IMR-90 (cell line): ENCODE measurements at regions not wholly inside any gene's neighbourhood (a gene's known extent, or its start where the extent isn't known, plus 50 kb on each side); places are given as distances from the start of the nearest gene placed in this dataset.
"Not testable (repeated sequence)": the region's sequence is repeated elsewhere in the genome, so short reads cannot be mapped to it uniquely, and the experiment has no call there.

ENCODE experiments used
- BHLHE40 ChIP-seq: fragments of 150-350 bp; IDR thresholded peaks from 2 replicates; pipeline ENCODE4 v1.6.1; 2016; ENCODE audit warnings: mild to moderate bottlenecking, low read depth, low read length
- CEBPB ChIP-seq: IDR thresholded peaks from 2 replicates; pipeline ENCODE4 v1.6.1; 2012; ENCODE audit warnings: low read depth, low read length, improper control_type of control experiment
- CHD1 ChIP-seq: IDR thresholded peaks from 2 replicates; pipeline ENCODE4 v1.6.1; 2012; ENCODE audit warnings: low read depth, low read length, improper control_type of control experiment
- CTCF ChIP-seq: conservative IDR thresholded peaks from 2 replicates; pipeline ENCODE4 v1.5.1; 2012; ENCODE audit warnings: mild to moderate bottlenecking, low read depth, low read length, improper control_type of control experiment
- MAFK ChIP-seq: IDR thresholded peaks from 2 replicates; pipeline ENCODE4 v1.6.1; 2012; ENCODE audit warnings: low read depth, low read length, improper control_type of control experiment
- MAZ ChIP-seq: IDR thresholded peaks from 2 replicates; pipeline ENCODE4 v1.6.1; 2012; ENCODE audit warnings: low read depth, mild to moderate bottlenecking, low read length, improper control_type of control experiment, moderate library complexity, borderline replicate concordance
- MXI1 ChIP-seq: IDR thresholded peaks from 2 replicates; pipeline ENCODE4 v1.6.1; 2012; ENCODE audit warnings: low read depth, mild to moderate bottlenecking, low read length, moderate library complexity, borderline replicate concordance
- POLR2A ChIP-seq: IDR thresholded peaks from 2 replicates; pipeline ENCODE4 v1.6.1; 2012; ENCODE audit warnings: mild to moderate bottlenecking, low read depth, low read length
- RAD21 ChIP-seq: IDR thresholded peaks from 2 replicates; pipeline ENCODE4 v1.6.1; 2012; ENCODE audit warnings: low read length, improper control_type of control experiment
- RFX5 ChIP-seq: IDR thresholded peaks from 2 replicates; pipeline ENCODE4 v1.8.0; 2012; ENCODE audit warnings: low read depth, mild to moderate bottlenecking, low read length, moderate library complexity
- SMC3 ChIP-seq: fragments of 150-350 bp; IDR thresholded peaks from 2 replicates; pipeline ENCODE4 v1.6.1; 2016; ENCODE audit warnings: low read depth, mild to moderate bottlenecking, antibody characterized with exemption, low read length, moderate library complexity
- TF ChIP-seq, protein P1 (sequence below): fragments of 150-350 bp; IDR thresholded peaks from 2 replicates; pipeline ENCODE4 v1.6.1; 2016; ENCODE audit warnings: low read depth, mild to moderate bottlenecking, low read length, moderate library complexity, borderline replicate concordance

- TF ChIP-seq POLR2A, CTCF, RFX5, MAFK, MAZ, BHLHE40, MXI1, RAD21, SMC3, CHD1, CEBPB: not testable (repeated sequence)
- TF ChIP-seq, protein P1, sequence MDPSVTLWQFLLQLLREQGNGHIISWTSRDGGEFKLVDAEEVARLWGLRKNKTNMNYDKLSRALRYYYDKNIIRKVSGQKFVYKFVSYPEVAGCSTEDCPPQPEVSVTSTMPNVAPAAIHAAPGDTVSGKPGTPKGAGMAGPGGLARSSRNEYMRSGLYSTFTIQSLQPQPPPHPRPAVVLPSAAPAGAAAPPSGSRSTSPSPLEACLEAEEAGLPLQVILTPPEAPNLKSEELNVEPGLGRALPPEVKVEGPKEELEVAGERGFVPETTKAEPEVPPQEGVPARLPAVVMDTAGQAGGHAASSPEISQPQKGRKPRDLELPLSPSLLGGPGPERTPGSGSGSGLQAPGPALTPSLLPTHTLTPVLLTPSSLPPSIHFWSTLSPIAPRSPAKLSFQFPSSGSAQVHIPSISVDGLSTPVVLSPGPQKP, result not testable (repeated sequence)
These were observed 2914.1 kb upstream of the OR11H1 start for GRCh38 chr22:12613907-12614306.
